ENCODE measurements at regions not wholly inside any gene's neighbourhood (a gene's known extent, or its start where the extent isn't known, plus 50 kb on each side); places are given as distances from the start of the nearest gene placed in this dataset.
A peak's percentile ranks its signal among the peaks of the same experiment; 100 is the strongest.

- no peak overlapping the region for H3K27ac ChIP-seq (ENCODE audit: low read length)
- TF ChIP-seq EZH2phosphoT487 (IDR thresholded peaks at IDR 0.05; ENCODE audit: low read depth) = no peak
- TF ChIP-seq, protein P1, sequence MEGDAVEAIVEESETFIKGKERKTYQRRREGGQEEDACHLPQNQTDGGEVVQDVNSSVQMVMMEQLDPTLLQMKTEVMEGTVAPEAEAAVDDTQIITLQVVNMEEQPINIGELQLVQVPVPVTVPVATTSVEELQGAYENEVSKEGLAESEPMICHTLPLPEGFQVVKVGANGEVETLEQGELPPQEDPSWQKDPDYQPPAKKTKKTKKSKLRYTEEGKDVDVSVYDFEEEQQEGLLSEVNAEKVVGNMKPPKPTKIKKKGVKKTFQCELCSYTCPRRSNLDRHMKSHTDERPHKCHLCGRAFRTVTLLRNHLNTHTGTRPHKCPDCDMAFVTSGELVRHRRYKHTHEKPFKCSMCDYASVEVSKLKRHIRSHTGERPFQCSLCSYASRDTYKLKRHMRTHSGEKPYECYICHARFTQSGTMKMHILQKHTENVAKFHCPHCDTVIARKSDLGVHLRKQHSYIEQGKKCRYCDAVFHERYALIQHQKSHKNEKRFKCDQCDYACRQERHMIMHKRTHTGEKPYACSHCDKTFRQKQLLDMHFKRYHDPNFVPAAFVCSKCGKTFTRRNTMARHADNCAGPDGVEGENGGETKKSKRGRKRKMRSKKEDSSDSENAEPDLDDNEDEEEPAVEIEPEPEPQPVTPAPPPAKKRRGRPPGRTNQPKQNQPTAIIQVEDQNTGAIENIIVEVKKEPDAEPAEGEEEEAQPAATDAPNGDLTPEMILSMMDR (IDR thresholded peaks at IDR 0.05; ENCODE audit: low read depth, low read length) = no peak
- H3K9ac ChIP-seq (ENCODE audit: low read length) = no peak overlapping the region
- no peaks in the 10 kb centered on the region for H3K27me3 ChIP-seq (ENCODE audit: low read depth, low read length)
- H3K4me3 ChIP-seq (ENCODE audit: low read length) = no peak overlapping the region
- no peaks in the 10 kb centered on the region for H4K20me1 ChIP-seq (ENCODE audit: insufficient read depth, low read length)
- no peaks in the 10 kb centered on the region for H3K4me1 ChIP-seq (ENCODE audit: low read length)
- no peak overlapping the region for H3K4me2 ChIP-seq (ENCODE audit: low read length)
- no peaks in the 10 kb centered on the region for H3K9me3 ChIP-seq (ENCODE audit: insufficient read depth, low read length)
- no peaks in the 10 kb centered on the region for H3K79me2 ChIP-seq (ENCODE audit: low read length)
- H2AFZ ChIP-seq (ENCODE audit: low read depth, low read length) = no peak overlapping the region
- H3K36me3 ChIP-seq (replicated peaks; ENCODE audit: low read depth, low read length) = no peaks in the 10 kb centered on the region
Observed at GRCh38 chr13:69198706-69199105, 908.9 kb upstream of the ATXN8OS start.

DNA sequence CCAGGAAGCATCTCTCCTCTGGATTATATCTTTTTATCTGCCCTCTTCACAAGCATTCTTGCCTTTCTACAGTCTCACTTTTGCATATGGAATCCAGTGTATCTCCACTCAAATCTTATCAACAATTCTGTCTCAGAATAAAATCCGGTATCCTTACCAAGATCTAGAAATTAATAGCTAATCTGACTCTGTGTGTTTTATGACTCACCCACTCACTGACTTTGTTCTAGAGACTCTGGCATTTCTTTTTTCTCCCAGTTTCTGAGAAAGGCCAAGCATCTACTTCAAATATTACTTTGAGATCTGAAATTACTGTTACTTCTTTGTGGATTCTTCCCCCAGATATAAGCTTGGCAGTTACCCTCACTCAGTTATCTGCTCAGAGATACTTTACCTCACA lies 913.5 kb upstream of the ATXN8OS start:
- Histone ChIP-seq H3K36me3 (replicated peaks; ENCODE audit: low read depth, low read length) (no peaks in the 10 kb centered on the region), H3K4me2 (ENCODE audit: low read length) (no peak overlapping the region), H3K79me2 (ENCODE audit: low read length) (no peaks in the 10 kb centered on the region), H3K9me3 (ENCODE audit: insufficient read depth, low read length) (no peaks in the 10 kb centered on the region), H4K20me1 (ENCODE audit: insufficient read depth, low read length) (no peaks in the 10 kb centered on the region), H3K4me3 (ENCODE audit: low read length) (no peak overlapping the region), H3K27me3 (ENCODE audit: low read depth, low read length) (no peaks in the 10 kb centered on the region), H3K27ac (ENCODE audit: low read length) (no peak overlapping the region), H2AFZ (ENCODE audit: low read depth, low read length) (no peak overlapping the region), H3K4me1 (ENCODE audit: low read length) (no peaks in the 10 kb centered on the region), H3K9ac (ENCODE audit: low read length) (no peak overlapping the region)
- TF ChIP-seq EZH2phosphoT487 (IDR thresholded peaks at IDR 0.05; ENCODE audit: low read depth) = no peak
- TF ChIP-seq, protein P1 (IDR thresholded peaks at IDR 0.05; ENCODE audit: low read depth, low read length) = no peak

DNA sequence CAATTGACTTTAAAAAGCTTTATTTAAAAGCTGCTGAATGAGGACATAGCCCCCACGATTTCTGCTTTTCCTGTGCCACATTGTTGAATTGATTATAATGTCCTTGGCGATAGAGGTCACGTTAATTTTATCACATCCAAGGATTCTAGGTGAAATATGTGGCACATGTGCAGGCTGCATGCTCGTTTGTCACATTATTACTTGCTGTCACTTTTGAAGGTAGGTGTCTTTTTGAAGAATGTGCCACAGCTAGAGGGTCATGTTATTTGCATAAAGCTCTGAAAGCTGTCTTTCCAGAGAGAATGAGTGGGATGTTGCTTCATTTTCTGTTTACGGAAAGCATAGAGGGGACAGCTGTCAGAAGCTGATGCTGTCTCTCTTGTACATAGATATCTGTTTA lies 927.6 kb upstream of the ATXN8OS start:
- Histone ChIP-seq H3K4me1 (ENCODE audit: low read length) (no peaks in the 10 kb centered on the region), H3K36me3 (replicated peaks; ENCODE audit: low read depth, low read length) (no peaks in the 10 kb centered on the region), H3K4me3 (ENCODE audit: low read length) (no peak overlapping the region), H3K27me3 (ENCODE audit: low read depth, low read length) (no peaks in the 10 kb centered on the region), H3K79me2 (ENCODE audit: low read length) (no peaks in the 10 kb centered on the region), H2AFZ (ENCODE audit: low read depth, low read length) (no peak overlapping the region), H3K9me3 (ENCODE audit: insufficient read depth, low read length) (no peaks in the 10 kb centered on the region), H4K20me1 (ENCODE audit: insufficient read depth, low read length) (no peaks in the 10 kb centered on the region), H3K9ac (ENCODE audit: low read length) (no peak overlapping the region), H3K27ac (ENCODE audit: low read length) (no peak overlapping the region), H3K4me2 (ENCODE audit: low read length) (no peak overlapping the region)
- TF ChIP-seq, protein P1 (IDR thresholded peaks at IDR 0.05; ENCODE audit: low read depth, low read length) = no peak
- TF ChIP-seq EZH2phosphoT487 (IDR thresholded peaks at IDR 0.05; ENCODE audit: low read depth) = no peak

DNA sequence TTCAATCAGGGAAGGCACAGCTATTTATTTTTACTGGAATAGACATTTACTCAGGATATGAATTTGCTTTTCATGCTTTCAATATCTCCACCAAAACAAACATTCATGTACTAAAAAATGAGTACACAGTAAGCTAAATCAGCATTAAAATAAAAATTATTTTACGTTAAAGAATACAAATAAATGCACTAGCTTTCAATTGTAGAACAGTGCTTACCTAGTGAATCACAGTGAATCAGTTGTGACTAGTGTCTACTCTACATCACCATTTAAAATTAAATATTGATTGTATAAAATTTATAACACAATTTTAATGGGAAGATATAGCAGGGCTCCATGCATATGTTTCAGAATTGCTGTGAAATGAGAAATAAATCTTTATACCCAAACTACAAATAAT lies 929.6 kb upstream of the ATXN8OS start:
- no peak overlapping the region for H3K4me2 ChIP-seq (ENCODE audit: low read length)
- H3K9ac ChIP-seq (ENCODE audit: low read length) = no peak overlapping the region
- no peaks in the 10 kb centered on the region for H3K79me2 ChIP-seq (ENCODE audit: low read length)
- no peaks in the 10 kb centered on the region for H3K27me3 ChIP-seq (ENCODE audit: low read depth, low read length)
- H3K9me3 ChIP-seq (ENCODE audit: insufficient read depth, low read length) = no peaks in the 10 kb centered on the region
- no peaks in the 10 kb centered on the region for H3K4me1 ChIP-seq (ENCODE audit: low read length)
- H2AFZ ChIP-seq (ENCODE audit: low read depth, low read length) = peak overlapping the region; percentile 25
- no peak overlapping the region for H3K4me3 ChIP-seq (ENCODE audit: low read length)
- TF ChIP-seq, protein P1 (IDR thresholded peaks at IDR 0.05; ENCODE audit: low read depth, low read length) = no peak
- no peak for TF ChIP-seq EZH2phosphoT487 (IDR thresholded peaks at IDR 0.05; ENCODE audit: low read depth)
- no peaks in the 10 kb centered on the region for H4K20me1 ChIP-seq (ENCODE audit: insufficient read depth, low read length)
- H3K27ac ChIP-seq (ENCODE audit: low read length) = no peak overlapping the region
- no peaks in the 10 kb centered on the region for H3K36me3 ChIP-seq (replicated peaks; ENCODE audit: low read depth, low read length)
